ENCODE measurements at regions not wholly inside any gene's neighbourhood (a gene's known extent, or its start where the extent isn't known, plus 50 kb on each side); places are given as distances from the start of the nearest gene placed in this dataset.
A peak's percentile ranks its signal among the peaks of the same experiment; 100 is the strongest.

GRCh38 chr6:44007818-44008621 lies 119.2 kb downstream of the MRPL14 start:
- Histone ChIP-seq H3K36me3 (ENCODE audit: control insufficient read depth, insufficient read depth, low read length) (no peaks in the 10 kb centered on the region), H3K27me3 (ENCODE audit: control insufficient read depth, insufficient read depth, low read length) (no peaks in the 10 kb centered on the region), H3K4me3 (ENCODE audit: low read depth, low read length) (no peak overlapping the region)
- no peak for DNase-seq (ENCODE audit: low read depth)
- TF ChIP-seq, protein P1, sequence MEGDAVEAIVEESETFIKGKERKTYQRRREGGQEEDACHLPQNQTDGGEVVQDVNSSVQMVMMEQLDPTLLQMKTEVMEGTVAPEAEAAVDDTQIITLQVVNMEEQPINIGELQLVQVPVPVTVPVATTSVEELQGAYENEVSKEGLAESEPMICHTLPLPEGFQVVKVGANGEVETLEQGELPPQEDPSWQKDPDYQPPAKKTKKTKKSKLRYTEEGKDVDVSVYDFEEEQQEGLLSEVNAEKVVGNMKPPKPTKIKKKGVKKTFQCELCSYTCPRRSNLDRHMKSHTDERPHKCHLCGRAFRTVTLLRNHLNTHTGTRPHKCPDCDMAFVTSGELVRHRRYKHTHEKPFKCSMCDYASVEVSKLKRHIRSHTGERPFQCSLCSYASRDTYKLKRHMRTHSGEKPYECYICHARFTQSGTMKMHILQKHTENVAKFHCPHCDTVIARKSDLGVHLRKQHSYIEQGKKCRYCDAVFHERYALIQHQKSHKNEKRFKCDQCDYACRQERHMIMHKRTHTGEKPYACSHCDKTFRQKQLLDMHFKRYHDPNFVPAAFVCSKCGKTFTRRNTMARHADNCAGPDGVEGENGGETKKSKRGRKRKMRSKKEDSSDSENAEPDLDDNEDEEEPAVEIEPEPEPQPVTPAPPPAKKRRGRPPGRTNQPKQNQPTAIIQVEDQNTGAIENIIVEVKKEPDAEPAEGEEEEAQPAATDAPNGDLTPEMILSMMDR (IDR thresholded peaks at IDR 0.05; ENCODE audit: insufficient read depth, low read length, poor library complexity, severe bottlenecking): no peak

GRCh38 chr6:44006872-44007303 lies 120.4 kb downstream of the MRPL14 start:
- H3K36me3 ChIP-seq (ENCODE audit: control insufficient read depth, insufficient read depth, low read length): no peaks in the 10 kb centered on the region
- H3K27me3 ChIP-seq (ENCODE audit: control insufficient read depth, insufficient read depth, low read length): no peaks in the 10 kb centered on the region
- DNase-seq (ENCODE audit: low read depth): no peak
- TF ChIP-seq, protein P1 (IDR thresholded peaks at IDR 0.05; ENCODE audit: insufficient read depth, low read length, poor library complexity, severe bottlenecking): no peak
- no peak overlapping the region for H3K4me3 ChIP-seq (ENCODE audit: low read depth, low read length)

DNA sequence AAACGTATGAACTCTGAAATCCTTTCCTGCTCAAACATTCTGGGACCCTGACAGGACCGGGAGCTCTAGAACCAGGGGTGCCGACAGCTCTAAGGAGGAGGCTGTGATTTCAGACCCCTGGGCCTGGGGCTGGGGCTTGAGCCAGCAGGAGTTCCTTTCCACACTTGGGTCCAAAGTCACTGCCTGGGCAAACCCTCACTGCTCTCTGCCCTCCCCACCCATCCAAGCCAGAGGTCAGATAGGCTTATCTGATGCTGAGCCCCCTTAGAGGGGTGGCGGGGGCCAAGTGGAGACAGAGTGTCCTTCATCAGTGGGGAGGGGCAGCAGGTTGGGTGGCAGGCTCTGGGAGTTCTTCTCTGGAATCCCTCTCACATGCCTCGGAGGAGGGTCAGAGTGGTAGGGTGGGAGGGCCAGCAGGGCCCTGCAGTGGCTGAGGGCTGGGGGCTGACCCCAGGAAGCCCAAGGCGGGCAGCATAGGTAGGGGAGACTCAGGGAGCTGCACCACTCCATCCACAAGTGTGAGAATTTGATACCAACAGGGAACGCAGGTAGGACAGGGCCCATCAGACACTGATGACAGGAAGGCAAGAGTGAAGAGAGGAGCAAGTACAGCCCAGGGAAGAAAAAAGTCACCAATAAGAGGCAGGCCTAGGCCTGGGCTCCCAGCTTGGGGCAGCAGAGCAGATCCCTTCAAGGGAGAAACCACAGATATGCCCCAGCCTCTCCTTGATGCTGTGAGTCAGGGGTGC lies 121.0 kb downstream of the MRPL14 start:
- Histone ChIP-seq H3K36me3 (ENCODE audit: control insufficient read depth, insufficient read depth, low read length) (no peaks in the 10 kb centered on the region), H3K27me3 (ENCODE audit: control insufficient read depth, insufficient read depth, low read length) (no peaks in the 10 kb centered on the region), H3K4me3 (ENCODE audit: low read depth, low read length) (no peak overlapping the region)
- TF ChIP-seq, protein P1 (IDR thresholded peaks at IDR 0.05; ENCODE audit: insufficient read depth, low read length, poor library complexity, severe bottlenecking): no peak
- peak; percentile 65 for DNase-seq (ENCODE audit: low read depth)

DNA sequence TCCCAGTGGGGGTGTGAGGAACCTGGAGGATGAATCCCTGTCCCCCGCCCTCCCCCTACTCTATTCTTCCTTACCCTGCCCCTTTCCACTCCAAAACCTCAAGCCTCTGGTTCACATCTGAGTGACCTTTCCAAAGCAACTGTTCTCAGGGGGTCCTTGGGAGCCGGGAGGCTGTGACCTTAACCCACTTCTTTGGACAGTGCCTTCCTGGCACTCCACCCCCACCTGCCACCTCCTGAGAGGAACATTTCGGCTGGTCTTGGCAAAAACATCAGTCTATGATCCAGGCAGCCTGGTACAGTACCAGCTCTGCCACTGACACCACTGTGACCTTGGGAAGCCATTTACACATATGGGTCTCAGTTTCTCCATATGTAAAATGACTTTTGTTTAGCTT lies 121.7 kb downstream of the MRPL14 start:
- H3K27me3 ChIP-seq (ENCODE audit: control insufficient read depth, insufficient read depth, low read length): no peaks in the 10 kb centered on the region
- H3K4me3 ChIP-seq (ENCODE audit: low read depth, low read length): no peak overlapping the region
- no peak for DNase-seq (ENCODE audit: low read depth)
- TF ChIP-seq, protein P1 (IDR thresholded peaks at IDR 0.05; ENCODE audit: insufficient read depth, low read length, poor library complexity, severe bottlenecking): no peak
- no peaks in the 10 kb centered on the region for H3K36me3 ChIP-seq (ENCODE audit: control insufficient read depth, insufficient read depth, low read length)

GRCh38 chr6:44004625-44005506 lies 122.4 kb downstream of the MRPL14 start:
- Histone ChIP-seq H3K36me3 (ENCODE audit: control insufficient read depth, insufficient read depth, low read length) (no peaks in the 10 kb centered on the region), H3K27me3 (ENCODE audit: control insufficient read depth, insufficient read depth, low read length) (no peaks in the 10 kb centered on the region), H3K4me3 (ENCODE audit: low read depth, low read length) (no peak overlapping the region)
- TF ChIP-seq, protein P1 (IDR thresholded peaks at IDR 0.05; ENCODE audit: insufficient read depth, low read length, poor library complexity, severe bottlenecking): peak; percentile 62
- DNase-seq (ENCODE audit: low read depth): no peak
